GM12873 (cell line): ENCODE measurements at regions not wholly inside any gene's neighbourhood (a gene's known extent, or its start where the extent isn't known, plus 50 kb on each side); places are given as distances from the start of the nearest gene placed in this dataset.

ENCODE experiments used
- TF ChIP-seq, protein P1 (sequence below): IDR thresholded peaks from 2 replicates; pipeline ENCODE4 v1.5.1; 2012; ENCODE audit warnings: low read depth, mild to moderate bottlenecking, moderate library complexity, low read length, control low read depth; ENCODE audit not compliant: insufficient read depth; ENCODE audit errors: missing control alignments

DNA sequence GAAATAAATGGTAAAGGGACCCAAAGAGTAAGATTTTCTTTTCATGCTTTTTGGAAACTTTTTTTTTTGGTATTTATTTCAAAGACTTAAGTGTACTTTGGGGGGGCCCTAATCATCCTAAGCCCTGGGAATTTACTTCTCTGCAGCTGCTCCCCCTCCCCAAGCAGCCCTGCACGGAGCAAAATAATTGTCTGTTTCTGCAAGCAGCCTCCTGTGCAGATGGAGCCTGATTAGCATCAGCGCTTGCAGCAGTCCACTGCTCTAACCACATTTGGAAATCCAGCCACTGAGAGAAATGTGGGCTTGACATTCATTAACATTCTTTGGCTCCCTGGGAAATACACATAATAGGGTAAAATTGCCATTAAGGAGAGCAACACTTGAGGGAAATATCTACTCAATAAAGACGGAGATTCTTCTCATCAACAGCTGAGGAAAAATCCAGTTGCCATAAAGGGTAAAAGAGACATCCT, 309.2 kb upstream of the MAP3K7 start:
- TF ChIP-seq, protein P1, sequence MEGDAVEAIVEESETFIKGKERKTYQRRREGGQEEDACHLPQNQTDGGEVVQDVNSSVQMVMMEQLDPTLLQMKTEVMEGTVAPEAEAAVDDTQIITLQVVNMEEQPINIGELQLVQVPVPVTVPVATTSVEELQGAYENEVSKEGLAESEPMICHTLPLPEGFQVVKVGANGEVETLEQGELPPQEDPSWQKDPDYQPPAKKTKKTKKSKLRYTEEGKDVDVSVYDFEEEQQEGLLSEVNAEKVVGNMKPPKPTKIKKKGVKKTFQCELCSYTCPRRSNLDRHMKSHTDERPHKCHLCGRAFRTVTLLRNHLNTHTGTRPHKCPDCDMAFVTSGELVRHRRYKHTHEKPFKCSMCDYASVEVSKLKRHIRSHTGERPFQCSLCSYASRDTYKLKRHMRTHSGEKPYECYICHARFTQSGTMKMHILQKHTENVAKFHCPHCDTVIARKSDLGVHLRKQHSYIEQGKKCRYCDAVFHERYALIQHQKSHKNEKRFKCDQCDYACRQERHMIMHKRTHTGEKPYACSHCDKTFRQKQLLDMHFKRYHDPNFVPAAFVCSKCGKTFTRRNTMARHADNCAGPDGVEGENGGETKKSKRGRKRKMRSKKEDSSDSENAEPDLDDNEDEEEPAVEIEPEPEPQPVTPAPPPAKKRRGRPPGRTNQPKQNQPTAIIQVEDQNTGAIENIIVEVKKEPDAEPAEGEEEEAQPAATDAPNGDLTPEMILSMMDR, result no peak

- TF ChIP-seq, protein P1, result no peak
Observed at GRCh38 chr6:90895299-90896074, 308.6 kb upstream of the MAP3K7 start.

- TF ChIP-seq, protein P1, result no peak
Observed at GRCh38 chr6:90894285-90895130, 307.6 kb upstream of the MAP3K7 start.

- TF ChIP-seq, protein P1, result no peak
Observed at GRCh38 chr6:90893400-90893799, 306.5 kb upstream of the MAP3K7 start.

- TF ChIP-seq, protein P1, result no peak
Observed at GRCh38 chr6:90892271-90892670, 305.4 kb upstream of the MAP3K7 start.

GRCh38 chr6:90891355-90891754, 304.5 kb upstream of the MAP3K7 start:
- TF ChIP-seq, protein P1, result no peak

DNA sequence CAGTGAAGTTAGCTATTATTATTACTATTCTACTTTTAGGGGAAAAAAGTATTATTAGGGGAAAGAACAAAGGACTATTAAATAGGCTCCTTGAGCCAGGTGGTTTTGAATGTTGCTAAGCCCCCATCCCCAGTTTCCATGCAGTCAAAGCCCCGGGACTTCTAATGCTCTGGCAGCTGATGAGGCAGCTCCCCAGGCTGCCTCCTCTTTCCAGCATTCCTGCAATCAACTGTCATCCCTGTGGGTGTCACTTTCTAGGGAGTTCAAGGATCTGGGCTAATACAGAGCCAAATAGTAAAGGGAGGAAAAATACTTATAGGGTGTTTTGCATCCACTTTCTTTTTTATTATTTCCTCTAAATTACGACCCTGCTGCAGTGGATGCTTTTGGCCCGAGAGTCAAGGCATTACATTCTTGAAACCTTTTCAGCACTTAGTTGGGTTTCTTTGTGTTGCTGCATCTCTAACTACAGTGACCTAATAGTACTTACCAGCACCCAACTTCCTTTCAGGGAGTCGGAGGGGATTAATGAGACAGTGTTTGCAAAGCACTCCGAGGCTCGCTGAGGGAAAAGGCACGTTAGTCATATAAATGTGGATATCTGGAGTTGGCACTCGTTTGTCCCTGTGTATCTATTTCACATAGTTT, 303.9 kb upstream of the MAP3K7 start:
- TF ChIP-seq, protein P1, result no peak
